ENCODE measurements at regions not wholly inside any gene's neighbourhood (a gene's known extent, or its start where the extent isn't known, plus 50 kb on each side); places are given as distances from the start of the nearest gene placed in this dataset.

GRCh38 chr9:78714576-78714975 is 417.7 kb downstream of the PSAT1 start:
- no peak for TF ChIP-seq CTCF (IDR thresholded peaks at IDR 0.05)
- TF ChIP-seq POLR2A (IDR thresholded peaks at IDR 0.05): no peak
